Osteoblast (primary cell): ENCODE measurements at regions not wholly inside any gene's neighbourhood (a gene's known extent, or its start where the extent isn't known, plus 50 kb on each side); places are given as distances from the start of the nearest gene placed in this dataset.

ENCODE experiments used
- DNase-seq: peaks from one replicate; pipeline ENCODE4 v3.0.0; 2011; ENCODE audit warnings: low spot score, mixed read lengths; ENCODE audit not compliant: insufficient read length; ENCODE audit errors: missing footprints
- H2AFZ ChIP-seq: 2 replicates; pipeline ENCODE4 v1.6.0; 2011; ENCODE audit warnings: mild to moderate bottlenecking, low read length
- H3K27ac ChIP-seq: 2 replicates; pipeline ENCODE4 v1.5.1; 2011; ENCODE audit warnings: mild to moderate bottlenecking, low read depth, low read length, moderate library complexity
- H3K27me3 ChIP-seq: 2 replicates; pipeline ENCODE4 v1.6.0; 2012; ENCODE audit warnings: mild to moderate bottlenecking, control low read depth, inconsistent platforms, low read length, moderate library complexity; ENCODE audit not compliant: insufficient read depth
- H3K36me3 ChIP-seq: 2 replicates; pipeline ENCODE4 v1.5.1; 2011; ENCODE audit warnings: mild to moderate bottlenecking, low read length, control low read depth, moderate library complexity; ENCODE audit not compliant: insufficient read depth
- H3K4me1 ChIP-seq: 2 replicates; pipeline ENCODE4 v1.5.1; 2011; ENCODE audit warnings: mild to moderate bottlenecking, low read length, control low read depth, moderate library complexity; ENCODE audit not compliant: insufficient read depth
- H3K4me2 ChIP-seq: 2 replicates; pipeline ENCODE4 v1.6.0; 2011; ENCODE audit warnings: mild to moderate bottlenecking, low read length; ENCODE audit not compliant: insufficient read depth
- H3K4me3 ChIP-seq: fragments of 200-600 bp; sonication (generic); 3 replicates; pipeline ENCODE4 v1.5.1; 2012; ENCODE audit warnings: mild to moderate bottlenecking, low read length, inconsistent platforms; ENCODE audit not compliant: insufficient read depth
- H3K79me2 ChIP-seq: 2 replicates; pipeline ENCODE4 v1.6.0; 2012; ENCODE audit warnings: mild to moderate bottlenecking, low read length, control low read depth, inconsistent platforms; ENCODE audit not compliant: insufficient read depth
- H3K9me3 ChIP-seq: 2 replicates; pipeline ENCODE4 v1.5.1; 2011; ENCODE audit warnings: low read depth, low read length, control low read depth
- H4K20me1 ChIP-seq: 2 replicates; pipeline ENCODE4 v1.6.0; 2012; ENCODE audit warnings: mild to moderate bottlenecking, low read length, control low read depth; ENCODE audit not compliant: insufficient read depth
- CTCF ChIP-seq: IDR thresholded peaks from 2 replicates; pipeline ENCODE4 v1.5.1; 2011; ENCODE audit warnings: mild to moderate bottlenecking, low read depth, low read length, moderate library complexity; ENCODE audit errors: extremely low read depth

DNA sequence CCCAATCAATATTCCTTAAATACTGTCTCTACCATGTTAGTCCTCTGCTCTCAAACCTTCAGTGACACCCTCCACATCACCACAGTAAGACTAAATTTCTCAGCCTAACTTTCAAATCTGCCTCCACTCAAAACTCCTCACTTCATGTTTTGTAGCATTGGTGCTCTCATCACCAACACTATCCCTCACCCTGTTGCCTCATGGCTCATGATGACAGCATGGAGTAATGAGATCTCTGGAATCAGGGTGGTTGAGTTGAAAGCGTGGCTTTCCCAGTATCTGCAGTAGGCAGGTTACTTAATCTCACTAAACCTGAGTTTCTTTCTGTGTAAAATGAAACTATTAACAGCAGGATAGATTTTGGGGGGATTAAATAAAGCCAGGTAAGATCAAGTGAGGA lies 621.4 kb downstream of the NYAP2 start:
- DNase-seq, result no peak
- no peak overlapping the region for H3K4me2 ChIP-seq
- TF ChIP-seq CTCF, result no peak
- H3K9me3 ChIP-seq, result no peaks in the 10 kb centered on the region
- H3K79me2 ChIP-seq, result no peaks in the 10 kb centered on the region
- no peak overlapping the region for H3K4me3 ChIP-seq
- no peaks in the 10 kb centered on the region for H4K20me1 ChIP-seq
- no peak overlapping the region for H3K27ac ChIP-seq
- H3K4me1 ChIP-seq, result no peaks in the 10 kb centered on the region
- no peaks in the 10 kb centered on the region for H3K27me3 ChIP-seq
- H2AFZ ChIP-seq, result no peak overlapping the region
- H3K36me3 ChIP-seq, result no peaks in the 10 kb centered on the region

GRCh38 chr2:226020176-226020575 lies 620.7 kb downstream of the NYAP2 start:
- TF ChIP-seq CTCF, result no peak
- Histone ChIP-seq H3K4me3 (no peak overlapping the region), H3K9me3 (no peaks in the 10 kb centered on the region), H3K36me3 (no peaks in the 10 kb centered on the region), H3K4me2 (no peak overlapping the region), H3K4me1 (no peaks in the 10 kb centered on the region), H2AFZ (no peak overlapping the region), H4K20me1 (no peaks in the 10 kb centered on the region), H3K27ac (no peak overlapping the region), H3K27me3 (no peaks in the 10 kb centered on the region), H3K79me2 (no peaks in the 10 kb centered on the region)
- no peak for DNase-seq

DNA sequence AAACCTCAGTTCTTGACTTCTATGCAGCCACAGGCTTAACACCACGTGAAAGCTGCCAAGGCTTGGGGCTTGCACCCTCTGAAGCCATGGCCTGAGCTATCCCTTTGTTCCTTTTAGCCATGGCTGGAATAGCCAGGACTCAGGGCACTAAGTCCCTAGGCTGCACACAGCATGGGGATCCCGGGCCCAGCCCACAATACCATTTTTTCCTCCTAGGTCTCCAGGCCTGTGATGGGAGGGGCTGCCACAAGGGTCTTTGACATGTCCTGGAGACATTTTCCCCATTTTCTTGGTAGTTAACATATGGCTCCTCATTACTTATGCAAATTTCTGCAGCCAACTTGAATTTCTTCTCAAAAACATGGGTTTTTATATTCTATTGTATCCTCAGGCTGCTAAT lies 619.1 kb downstream of the NYAP2 start:
- Histone ChIP-seq H3K27me3 (no peaks in the 10 kb centered on the region), H3K4me2 (no peak overlapping the region), H4K20me1 (no peaks in the 10 kb centered on the region), H3K27ac (no peak overlapping the region), H3K36me3 (no peaks in the 10 kb centered on the region), H3K4me1 (no peaks in the 10 kb centered on the region), H2AFZ (no peak overlapping the region), H3K9me3 (no peaks in the 10 kb centered on the region), H3K4me3 (no peak overlapping the region), H3K79me2 (no peaks in the 10 kb centered on the region)
- TF ChIP-seq CTCF, result no peak
- DNase-seq, result no peak

GRCh38 chr2:226017537-226017936 lies 618.0 kb downstream of the NYAP2 start:
- Histone ChIP-seq H3K4me3 (no peak overlapping the region), H3K9me3 (no peaks in the 10 kb centered on the region), H2AFZ (no peak overlapping the region), H3K36me3 (no peaks in the 10 kb centered on the region), H4K20me1 (no peaks in the 10 kb centered on the region), H3K79me2 (no peaks in the 10 kb centered on the region), H3K27ac (no peak overlapping the region), H3K4me2 (no peak overlapping the region), H3K27me3 (no peaks in the 10 kb centered on the region), H3K4me1 (no peaks in the 10 kb centered on the region)
- TF ChIP-seq CTCF, result no peak
- no peak for DNase-seq
